GM18498 (cell line): ENCODE measurements at regions not wholly inside any gene's neighbourhood (a gene's known extent, or its start where the extent isn't known, plus 50 kb on each side); places are given as distances from the start of the nearest gene placed in this dataset.

Source experiments
- ATAC-seq: cut with Tn5 transposase; IDR thresholded peaks from one replicate; pipeline ENCODE4 v1.9.1; 2021; ENCODE audit warnings: mild to moderate bottlenecking, moderate library complexity; ENCODE audit not compliant: unreplicated experiment

DNA sequence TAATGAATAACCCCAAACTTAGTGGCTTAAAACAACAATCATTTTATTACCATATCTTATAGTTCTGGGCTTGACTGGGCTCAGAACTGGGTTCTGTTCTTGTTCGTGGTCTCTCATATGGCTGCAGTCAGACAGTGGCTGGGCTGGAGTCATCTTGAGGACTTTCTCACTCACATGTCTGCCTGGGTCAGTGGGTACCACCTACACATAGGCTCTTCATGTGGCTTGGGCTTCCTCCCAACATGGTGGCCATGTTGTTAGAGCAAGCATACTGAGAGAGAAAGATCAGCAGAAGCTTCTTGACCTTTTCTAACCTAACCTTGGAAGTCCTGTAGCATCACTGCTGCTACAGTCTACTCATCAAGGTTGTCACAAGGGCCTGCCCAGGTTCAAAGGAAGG is 158.6 kb upstream of the SDK2 start:
- no peak for ATAC-seq

DNA sequence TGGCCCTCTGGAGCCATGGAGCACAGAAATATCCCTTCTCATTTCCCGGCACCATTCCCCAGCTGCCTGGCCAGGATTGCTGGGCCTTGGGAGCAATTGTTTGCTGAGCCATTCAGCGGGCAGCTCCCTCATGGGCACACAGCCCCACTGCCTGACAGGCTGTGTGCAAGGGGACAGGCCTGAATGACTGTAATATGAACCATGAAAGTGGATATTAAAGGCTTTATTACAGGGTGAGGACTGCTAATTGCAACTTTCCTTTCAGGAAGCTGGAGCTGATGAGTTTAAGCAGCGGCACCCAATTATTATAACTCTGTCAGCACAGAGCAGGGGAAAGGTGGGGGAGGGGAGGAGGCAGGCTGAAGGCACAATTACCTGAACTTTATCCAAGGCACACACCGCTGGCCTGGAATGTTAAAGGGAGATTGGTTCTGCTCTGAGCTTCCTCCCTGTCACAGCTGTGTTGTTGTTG is 159.8 kb upstream of the SDK2 start:
- no peak for ATAC-seq

DNA sequence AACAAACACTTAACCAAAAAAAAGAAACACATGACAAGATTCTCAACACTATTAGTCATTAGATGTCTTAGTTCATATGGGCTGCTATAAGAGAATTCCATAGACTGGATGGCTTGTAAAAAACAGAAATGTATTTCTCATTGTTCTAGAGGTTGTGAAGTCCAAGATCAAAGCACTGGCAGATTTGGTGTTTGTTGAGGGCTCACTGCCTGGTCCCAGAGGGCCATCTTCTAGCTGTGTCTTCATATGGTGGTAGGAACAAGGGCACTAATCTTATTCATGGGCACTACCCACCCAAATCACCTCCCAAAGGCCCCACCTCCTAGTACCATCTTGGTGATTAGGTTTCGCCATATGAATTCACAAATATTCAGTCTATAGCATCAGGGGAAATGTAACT is 162.5 kb upstream of the SDK2 start:
- ATAC-seq = no peak

DNA sequence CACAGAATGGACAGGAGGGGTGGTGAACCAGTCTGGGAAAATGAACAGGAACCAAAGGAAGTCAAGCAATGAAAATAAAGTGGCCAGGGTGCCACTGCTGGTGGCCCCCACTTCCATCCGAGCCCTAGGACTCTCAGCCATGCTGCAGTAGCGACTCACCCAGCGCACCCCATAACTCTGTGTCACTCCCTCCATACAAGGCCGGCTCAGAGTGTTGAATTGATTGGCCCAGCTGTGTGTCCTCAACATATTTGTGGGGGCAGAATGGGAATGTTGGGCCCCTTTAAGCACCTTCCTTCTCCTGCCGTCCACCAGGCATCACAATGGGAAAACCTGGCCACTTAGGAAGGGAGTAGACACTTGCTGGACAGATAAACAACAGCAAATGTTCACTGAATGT is 169.0 kb upstream of the SDK2 start:
- ATAC-seq = no peak

DNA sequence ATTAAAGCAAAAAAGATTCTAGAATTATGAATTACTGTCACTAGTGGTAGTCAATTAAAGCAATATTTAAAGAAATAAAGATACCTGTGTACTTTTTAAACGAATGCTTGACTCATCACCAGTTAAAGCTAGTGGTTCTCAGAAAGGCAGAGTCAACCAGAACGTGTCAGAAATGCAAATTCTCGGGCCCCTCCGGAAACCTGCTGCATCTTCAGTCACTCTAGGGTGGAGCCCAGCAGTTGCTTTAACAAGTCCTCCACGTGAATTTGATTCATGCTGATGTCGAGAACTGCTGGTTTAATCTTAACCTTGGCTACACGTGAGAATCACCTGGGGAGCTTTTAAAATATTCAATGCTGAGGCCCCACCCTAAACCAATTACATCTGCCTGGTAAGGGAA is 169.8 kb upstream of the SDK2 start:
- no peak for ATAC-seq

DNA sequence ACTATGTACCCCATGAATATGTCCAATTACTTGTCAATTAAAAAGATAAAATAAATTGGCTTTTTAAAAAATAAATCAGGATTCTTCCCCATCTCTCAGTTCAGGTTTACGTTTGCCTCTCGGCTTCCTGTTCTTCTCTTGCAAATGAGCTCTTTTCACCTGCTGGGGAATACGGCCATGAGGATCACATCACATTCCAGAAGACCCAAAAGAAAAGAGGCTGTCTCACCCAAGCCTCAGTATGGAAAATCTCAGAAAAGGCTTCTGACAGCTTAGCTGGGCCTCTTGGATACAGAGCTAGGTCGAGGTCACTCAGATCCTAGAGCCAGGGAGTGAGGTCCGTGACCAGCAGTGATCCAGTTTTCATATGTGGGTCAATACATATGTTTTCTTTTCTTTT is 171.2 kb upstream of the SDK2 start:
- ATAC-seq = no peak

DNA sequence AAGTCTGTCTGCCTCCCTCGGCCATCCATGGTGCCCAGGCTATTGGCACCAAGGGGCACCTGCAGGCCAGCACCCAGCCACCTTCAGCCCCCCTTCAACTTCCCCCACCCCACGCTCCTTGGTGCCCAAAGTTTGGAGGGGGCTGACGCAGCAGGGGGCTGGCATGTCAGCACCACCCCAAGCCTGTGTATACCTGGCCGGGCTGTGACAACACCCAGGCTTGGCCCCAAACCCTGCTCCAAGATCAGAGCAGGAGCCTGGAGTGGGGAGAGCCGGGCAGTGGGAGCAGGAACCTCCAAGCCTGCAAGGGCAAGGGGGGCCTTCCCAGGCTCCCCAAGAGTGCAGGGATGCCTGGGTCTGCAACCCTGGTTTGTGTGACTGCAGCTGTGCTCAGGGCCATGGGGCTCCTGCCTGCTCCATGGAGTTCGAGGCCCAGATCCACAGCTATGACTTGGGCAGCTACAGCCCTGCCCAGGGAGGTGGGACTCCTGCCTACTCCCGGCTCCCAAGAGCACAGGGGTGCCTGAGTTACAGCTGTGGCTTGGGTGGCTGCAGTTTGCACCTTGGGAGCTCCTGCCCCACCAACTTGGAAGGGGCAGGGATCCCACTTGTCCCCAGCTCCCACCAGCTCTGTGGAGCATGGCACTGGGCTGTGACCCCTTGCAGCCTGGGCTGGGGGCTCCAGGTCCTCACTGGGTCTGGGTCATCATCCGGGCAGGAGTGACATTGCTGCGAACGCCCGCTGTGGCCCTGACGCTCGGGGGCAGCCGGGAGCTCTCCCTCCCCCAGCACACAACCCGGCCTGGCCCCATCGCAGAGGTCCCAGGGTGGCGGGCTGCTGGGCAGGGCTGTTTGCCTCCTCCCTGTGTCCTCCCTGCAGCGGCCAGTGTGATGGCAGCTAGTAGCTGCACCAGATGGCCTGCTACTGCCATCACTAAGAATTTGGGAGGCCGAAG is 175.5 kb upstream of the SDK2 start:
- no peak for ATAC-seq

DNA sequence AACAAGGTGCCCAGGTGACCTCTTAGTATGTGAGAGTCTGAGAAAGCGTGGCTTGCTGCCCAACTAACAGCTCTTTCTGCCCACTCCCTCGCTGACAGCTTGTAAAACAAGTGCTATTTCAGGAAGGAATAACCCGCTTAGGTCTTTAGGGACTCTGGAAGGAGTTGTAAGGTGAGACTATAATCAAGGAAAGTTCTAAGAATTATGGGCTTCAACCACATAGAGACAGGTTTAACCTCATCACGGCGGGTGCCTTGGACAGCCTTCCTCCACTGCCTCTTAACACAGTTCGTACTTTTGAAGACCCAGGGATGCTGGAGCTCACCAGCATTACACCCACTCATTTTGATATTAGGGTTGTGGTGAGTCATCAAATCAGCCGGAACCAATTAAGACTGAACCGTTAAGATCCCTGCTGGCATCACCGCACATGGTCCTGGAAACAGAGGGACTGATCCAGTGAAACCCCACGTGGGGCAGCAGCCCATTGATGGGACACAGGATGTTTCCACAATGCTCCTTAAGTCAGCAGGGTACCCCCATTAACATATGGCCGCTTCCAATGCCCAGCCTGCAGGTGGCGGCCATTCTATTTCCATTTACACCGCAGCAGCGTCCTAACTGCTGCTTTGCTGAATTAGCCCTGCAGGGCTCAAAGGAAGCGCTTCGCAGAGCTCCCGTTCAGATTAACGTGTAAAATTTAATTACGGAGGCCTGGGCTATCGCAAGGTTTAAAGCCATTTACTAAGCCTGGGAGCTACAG is 176.6 kb upstream of the SDK2 start:
- ATAC-seq = no peak

DNA sequence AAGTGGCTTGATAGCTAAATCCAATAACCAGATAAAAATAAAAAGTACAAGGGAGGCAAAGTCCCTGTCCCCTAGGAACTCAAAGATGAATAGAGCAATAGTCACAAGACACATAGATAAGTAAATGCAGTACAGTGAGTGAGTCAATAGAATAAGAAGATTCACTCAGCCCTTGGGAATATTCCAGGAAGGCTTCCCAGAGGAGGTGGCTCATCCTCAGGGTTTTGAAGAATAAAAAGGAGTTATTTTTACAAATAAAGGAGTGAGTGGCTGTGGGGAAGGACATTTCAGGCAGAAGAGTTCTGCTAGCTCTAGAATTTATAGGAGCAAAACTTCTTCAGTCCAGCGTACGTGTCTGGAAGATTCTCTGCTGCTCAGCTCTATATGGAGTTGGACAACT is 177.4 kb upstream of the SDK2 start:
- ATAC-seq = no peak

DNA sequence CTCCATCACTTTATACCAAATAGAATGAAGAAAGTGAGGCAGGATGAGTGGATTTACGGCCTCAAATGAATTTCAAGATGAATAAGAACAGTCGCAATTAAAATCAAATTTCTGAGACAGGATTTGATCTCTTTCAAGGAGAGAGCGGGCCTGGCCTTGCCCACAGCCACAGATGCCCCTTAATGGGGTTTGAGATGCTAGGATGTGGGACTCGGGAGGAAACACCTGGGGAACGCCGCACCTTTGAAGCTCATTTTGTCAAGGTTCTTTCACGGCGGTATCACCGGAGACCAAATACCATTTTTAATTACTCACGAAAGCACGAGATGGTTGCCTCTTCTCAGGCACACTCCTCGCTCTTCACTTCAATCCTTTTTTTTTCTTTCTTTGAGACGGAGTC is 178.1 kb upstream of the SDK2 start:
- no peak for ATAC-seq

DNA sequence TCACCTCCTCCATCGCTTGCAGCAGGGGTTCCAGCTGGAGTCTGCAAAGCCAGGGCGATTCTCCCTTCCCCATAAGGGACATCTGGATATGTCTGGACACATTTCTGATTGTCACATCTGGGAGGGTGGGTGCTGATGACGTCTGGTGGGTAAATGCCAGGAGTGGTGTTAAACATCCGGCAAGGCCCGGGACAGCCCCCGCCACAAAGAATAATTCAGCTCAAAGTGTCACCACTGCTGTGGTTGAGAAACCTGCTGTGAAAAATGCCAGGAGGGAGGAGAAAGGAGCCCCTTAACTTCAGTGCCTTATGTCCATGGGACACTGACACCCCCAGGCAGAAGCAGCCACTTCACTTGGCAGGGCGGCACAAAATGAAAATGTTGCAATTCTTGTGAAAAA is 179.4 kb upstream of the SDK2 start:
- no peak for ATAC-seq

DNA sequence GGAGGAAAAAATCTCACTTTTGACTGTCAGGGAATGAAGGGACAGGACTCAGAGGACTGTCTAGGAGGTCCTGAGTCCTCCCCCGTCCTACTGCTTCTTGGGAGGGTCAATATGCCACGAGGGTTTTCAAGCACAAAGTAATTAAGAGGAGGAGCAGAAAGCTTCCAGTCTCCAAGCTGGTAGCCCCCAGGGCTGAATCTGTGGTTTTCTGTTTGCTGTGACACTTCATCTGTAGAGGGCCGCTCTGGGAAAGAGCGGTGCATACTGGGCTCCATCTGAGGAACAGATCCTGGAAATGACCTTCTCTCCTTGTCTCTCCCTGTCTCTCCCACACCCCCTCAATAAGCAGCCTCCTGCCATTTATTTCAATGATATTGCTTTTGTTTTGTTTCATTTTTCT is 180.1 kb upstream of the SDK2 start:
- ATAC-seq = no peak

DNA sequence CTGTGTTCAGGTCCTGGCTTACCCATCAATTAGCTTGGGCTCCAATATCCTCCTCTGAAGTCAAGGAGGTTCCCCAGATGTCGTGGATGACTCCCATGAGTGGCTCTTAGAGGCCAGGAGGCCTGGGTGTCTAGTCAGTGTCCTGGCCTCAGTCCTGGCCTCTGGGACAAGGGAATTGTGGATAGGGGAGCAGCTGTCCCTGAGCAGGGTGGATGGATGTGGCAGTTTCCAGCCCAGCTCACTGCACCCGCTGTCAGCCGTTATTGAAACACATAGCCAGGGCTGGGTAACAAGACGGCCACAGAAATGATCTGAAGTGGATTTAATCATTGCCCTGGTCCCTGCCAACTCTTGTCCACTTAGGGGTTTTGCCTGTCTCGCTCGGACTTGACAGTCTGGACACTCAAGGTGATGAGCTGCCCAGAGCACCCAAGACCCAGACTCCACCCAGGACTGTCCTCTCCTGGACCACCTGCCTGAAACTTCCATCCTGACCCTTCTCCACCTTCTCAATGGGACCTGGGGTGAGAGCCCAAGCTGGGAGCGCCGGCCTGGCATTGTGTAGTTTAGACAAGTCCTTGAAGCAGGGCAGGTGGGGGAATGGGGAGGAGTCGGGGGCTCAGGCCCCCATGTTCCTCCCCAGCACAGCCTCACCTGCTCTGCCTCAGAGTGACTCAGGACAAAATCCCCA is 182.1 kb upstream of the SDK2 start:
- no peak for ATAC-seq

DNA sequence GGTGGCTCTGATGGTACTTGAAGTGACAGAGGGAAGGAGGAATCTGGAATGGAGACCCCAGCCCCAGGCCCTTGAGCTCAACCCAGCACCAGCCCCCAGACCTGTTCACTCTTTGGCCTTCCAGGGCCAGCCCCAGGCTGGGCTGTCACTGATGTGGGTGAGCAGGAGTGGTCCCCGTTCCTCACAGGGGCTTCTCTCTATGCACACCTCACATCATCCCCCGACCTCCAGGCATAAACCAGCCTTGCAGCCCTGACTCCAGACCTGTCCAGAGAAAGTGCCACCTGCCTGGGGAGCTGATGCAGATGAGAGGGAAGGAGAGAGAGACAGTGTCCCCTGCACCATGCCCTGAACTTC is 182.6 kb upstream of the SDK2 start:
- no peak for ATAC-seq

DNA sequence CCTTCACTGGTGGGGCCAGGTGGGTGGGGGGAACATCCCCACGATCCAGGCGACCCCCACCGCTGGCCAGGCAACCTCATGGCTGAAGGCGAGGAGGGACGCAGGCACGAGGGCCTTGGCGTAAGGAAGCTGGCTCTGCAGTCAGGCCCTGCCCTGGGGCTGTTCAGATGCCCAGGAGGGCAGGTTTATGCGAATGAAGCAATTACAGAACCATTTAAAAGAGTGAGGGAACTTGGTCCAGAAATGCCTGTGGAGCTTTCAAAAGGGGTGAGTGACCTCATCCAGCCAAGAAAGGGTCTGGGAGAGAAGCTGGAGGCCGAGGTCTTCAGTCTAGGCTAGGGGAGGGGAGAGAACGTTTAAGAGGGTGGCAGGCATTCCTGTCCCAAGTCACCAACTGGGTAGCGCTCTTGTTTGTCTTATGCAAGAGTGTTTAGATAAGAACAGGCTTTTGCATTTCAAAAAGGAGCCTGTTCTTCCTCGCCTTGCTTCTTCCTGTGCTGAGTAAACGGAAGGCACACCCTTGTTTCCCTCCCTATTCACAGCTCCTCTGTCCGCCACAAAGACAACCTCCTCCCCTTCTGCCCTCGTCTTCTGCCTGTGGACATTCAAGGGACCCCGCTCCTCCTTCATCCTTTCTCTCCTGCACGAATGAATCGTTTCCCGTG is 183.5 kb upstream of the SDK2 start:
- ATAC-seq = no peak

DNA sequence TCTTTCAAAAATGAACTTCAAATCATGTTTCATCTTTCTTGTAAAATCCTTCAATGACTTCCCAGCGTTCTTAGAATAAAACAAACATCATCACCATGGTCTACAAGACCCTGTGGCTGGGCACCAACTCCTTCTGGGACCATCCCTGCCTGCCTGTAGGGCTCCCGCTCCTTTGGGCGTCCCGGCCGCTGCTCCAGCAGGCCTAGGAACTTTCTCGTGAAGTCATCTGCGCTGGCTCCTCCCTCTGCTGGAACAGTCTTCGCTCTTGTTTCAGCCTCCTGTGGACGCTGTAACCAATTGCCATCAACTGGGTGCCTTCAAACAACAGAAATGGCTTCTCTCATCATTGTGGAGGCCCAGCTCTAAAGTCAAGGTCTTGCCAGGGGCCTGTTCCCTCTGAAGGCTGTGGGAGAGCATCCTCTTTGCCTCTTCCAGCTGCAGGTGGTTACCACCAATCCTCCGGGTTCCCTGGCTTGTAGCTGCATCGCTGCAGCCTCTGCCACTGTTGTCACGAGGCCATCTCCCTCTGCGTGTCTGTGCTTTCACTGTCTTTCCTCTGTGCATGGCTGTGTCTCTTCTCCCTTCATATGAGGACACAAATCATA is 185.5 kb upstream of the SDK2 start:
- ATAC-seq = no peak

DNA sequence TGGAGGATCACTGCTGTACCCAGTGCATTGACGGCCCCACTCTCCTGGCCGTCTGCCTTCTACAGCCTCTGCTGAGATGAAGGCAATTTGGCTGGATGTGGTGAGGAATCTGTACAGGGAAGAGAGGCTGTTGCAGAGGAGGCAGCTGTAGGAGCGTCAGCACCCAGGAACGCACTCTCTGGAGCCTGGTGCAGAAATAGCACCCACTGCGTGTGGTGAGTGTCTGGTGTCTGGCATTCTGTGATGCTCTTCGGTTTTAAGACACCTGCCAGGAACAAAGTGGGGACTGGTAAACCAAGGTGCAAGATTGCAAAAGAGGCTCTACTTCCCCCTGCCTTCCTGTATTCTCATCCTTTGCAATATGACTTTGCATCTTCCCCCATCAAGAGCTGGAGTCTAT is 187.5 kb upstream of the SDK2 start:
- ATAC-seq = no peak

DNA sequence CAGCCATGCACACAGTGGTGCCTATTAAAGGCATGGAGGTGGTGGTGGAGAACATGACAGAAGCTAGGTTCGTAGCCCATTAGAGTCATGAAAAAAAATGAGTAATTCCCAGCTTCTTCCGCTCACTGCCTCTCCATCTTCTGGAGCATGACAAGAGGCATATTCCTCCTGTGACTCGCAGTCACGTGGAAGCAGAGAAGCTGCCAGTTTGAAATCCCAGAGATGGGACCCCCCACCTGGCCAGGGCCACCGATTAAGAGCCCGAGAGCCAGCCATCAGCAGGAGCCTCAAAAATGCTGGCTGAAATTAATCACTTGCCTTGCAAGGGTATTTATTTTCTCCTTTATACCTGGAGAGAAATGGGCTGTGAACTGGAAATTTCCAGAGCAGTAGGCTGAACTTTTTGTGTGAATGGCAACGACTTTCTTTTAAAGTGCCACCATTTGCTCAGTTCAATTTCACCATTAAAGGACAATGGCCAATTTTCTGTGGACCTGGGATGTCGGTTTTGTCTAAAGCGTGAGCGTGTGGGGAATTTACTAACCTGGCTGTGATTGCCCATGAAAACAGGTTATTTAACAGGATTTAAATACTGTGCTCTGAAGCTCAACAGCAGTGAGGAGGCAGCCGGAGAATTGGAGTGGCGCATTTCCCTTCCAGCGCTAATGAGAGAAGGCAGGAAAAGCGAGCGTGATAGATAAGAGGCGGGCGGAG is 189.7 kb upstream of the SDK2 start:
- no peak for ATAC-seq

DNA sequence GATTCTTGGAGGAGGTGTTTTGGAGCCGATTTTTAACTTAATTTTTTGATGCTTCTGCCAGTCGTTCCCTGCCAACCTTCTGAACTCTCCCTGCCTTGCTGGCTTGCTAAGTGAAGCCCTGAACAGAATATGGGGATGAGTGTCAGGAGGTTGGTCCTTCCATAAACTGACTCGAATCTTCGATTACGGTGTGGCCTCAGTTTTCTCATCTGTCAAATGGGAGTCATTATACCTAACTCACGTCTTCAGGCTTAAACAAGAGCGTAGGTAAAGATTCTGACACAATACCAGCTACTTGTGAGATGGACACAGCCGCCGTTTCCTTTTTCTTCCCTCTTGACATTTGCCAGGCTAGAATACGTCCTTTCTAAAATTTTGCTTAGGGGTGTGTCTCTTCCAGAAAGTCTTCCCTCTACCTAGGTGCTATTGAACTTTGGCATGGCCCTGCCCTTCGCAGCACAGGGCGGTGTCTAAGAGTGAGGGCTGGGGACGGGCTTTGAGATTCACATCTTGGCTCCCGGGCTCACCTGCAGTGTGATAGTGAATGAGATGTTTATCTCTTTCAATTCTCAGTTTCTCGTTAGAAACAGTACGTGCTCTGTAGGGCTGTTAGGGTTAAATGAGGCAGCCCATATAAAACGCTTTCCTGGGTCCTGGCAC is 190.6 kb upstream of the SDK2 start:
- ATAC-seq = no peak

DNA sequence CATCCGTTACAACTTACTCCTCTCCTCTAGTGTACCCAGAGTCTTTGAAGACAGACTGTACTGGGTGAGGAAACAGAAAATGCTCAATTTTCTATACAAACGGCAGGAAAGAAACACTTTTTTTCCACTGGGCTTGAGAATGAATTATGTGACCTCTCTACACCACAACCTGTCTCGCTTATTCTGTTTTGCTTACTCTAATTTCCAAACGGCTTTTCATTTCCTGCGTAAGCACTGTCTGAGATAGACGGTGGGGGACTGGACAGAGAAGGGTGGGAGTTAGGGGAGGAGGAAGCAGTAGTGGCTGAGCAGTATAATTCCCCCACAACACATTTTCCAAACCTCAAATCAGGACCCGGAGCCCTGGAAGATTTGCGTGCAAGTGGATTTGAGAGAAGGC is 191.4 kb upstream of the SDK2 start:
- no peak for ATAC-seq
